ENCODE measurements at regions not wholly inside any gene's neighbourhood (a gene's known extent, or its start where the extent isn't known, plus 50 kb on each side); places are given as distances from the start of the nearest gene placed in this dataset.

DNA sequence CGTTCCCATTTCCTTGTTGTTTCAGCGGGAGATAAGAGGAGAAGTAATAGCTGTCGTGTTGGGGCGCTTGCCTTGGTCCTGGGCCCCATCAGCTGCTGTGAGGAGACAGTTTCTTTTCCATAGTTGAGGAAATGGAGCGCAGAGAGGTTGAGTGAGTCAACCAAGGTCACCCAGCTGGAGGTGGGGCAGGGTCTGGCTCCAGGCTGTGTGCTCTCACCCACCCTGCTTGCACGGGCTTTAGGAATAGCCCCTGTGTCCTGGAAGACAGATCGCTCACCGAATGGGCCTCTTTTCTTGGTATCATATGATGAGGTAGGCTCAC is 165.7 kb upstream of the RTL1 start:
- DNase-seq: no peak

DNA sequence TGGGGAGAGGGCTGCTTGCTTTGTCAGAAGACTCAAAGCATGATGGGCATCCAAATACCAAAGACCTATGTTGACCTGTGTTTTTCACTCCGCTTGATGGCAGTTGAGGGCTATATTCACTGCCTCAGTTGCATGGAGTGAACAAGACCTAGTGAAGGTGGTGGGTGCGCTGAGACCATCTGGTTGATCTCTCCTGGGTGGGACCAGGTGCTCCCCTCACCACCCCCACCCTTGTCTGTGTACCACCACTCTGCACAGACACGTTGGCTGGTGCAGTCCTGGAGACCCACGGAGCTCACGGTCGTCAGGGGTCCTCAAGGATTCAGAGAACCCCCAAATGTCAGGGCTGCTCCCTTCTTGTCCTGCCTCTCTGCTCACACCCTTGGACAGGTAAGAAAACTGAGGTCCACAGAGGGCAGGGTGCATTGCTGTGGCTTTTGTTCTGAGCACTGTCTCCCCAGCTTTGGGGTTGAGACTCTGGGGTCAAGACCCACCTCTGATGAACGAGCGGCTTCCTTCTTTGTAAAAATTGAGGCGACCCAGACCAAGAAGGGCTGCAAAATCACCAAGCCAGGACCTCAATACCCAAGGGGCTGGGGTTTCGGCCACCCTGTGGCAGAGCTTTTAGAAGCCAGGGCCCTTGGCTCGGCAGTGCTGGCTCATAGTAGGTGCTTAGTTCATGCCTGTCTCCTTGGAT is 166.3 kb upstream of the RTL1 start:
- no peak for DNase-seq

DNA sequence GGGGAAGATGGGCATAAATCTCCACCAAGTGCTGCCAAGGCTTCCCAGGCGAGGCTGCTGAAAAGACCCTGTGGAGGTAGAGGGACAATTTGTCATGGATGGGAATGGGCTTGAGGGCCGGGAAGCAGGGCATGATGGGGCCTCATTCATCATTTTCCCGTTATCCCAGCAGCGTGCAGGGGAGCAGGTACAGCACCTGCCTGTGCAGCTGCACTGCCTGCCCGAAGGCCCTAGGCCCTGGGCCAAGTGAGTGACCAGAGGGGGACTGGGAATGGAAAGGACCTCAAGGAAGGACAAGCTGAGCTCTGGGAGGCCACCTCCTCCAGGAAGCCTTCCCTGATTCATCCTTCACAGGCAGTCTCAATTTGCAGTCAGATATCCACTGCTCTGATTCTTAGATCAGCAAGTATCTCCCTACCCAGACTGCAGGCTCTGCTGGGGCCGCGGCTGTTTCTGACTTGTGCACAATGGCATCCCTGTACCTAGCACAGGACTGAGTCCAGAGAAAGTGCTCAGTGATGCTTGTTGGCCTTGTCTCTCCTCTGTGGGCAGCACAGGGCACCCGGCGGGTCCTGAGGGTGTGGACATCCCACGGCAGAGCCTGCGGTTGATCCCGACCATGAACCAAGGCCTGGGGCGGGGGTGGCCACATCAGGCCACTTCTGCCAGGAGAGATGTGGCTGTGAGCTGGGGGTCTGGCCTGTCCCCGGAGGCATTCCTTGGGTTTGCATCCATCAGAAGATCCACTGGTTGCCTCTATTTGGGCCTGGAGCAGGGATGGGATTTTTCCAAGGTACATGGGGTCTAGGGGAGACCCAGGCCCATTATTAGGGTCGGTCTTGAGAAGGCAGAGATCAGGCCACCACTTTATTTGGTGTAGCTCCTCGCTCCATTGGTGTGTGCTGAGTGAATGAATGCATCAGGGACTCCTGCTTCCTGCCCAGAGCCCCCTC is 167.3 kb upstream of the RTL1 start:
- DNase-seq: no peak

DNA sequence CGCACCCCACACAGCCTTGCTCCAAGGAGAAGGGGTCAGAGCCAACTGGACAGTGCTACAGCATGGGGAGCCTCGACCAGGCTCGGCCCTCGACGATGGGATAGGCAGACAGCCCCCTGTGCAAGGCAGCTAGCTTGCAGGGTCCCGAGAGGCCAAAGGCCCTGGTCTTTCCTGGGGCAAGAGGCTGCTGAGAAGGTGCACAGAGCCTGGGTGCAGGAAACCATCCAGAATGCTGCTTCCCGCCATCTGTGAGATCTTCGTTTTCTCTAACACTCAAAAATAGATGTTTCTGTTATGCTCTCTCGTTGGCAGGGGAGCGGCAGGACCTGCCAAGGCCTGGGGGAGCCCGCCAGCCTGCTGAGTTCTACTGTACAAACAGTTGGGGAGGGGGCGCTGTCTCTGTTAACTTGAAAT is 168.0 kb upstream of the RTL1 start:
- DNase-seq: no peak

DNA sequence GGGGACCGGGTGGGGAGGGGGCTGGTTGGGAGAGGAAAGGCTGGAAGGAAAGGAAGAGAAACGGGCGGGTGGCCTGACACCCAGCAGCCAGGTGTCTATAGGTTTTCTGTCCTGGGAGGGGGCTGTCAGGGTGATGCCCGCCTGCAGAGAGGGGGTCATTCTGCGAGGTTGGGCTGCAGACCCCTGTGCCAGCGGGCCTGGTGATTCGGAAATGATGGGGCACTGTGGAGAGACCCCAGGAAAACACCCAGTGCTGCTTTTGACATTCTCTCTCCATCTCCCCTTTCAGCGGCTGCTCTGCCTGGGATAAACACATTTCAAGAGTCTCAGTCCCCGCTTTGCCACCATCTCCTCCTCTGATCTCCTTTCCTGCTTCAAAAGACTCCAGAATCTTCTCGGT is 168.5 kb upstream of the RTL1 start:
- no peak for DNase-seq

DNA sequence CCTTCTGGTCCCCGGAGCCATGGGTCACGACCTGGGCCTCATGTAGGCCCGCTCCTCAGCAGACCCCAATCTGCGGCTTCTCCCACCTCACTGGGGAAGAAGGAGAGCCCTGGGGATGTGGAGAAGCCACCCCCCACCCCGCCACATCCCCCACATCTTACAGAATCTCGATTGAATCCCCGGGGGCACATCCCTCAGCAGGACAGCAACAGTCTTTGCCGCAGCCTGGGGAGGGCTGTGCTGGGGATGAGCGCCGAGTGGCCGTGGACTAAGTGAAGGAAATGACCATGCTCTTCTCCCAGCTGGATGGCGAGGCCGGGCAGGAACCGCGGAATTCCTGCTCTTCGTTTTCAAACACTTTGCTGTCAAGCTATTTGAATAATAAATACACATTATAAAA is 169.0 kb upstream of the RTL1 start:
- no peak for DNase-seq

DNA sequence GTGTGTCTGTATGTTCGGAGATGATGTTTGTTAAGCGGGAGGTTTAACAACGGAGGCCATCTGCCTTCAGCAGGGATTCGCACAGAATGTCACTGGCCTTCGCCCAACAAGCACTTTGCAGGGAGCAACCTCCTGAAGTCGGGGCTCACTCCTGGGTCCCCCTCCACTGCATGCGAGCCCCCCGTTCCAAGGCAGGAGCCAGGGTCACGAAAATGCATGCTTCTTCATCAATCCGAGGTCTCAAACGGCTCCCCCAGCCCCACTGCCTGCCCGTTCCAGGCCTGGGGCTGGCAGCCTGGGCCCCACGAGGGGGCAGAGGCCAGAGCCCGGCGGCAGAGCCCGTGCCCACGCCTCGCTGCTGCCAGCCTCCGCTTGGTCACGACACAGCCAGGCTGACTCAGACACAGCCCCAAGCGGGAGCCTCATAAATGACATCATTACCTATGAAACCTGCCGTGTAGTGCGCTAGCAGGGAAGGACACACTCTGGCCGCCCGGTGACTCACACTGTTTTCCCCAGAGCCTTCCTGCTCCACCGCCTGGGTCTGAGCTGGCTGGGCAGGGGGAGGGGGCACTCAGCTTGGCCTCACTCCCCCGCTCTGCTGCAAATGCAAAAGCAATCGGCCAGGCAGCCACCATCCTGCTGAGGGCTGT is 169.5 kb upstream of the RTL1 start:
- DNase-seq: no peak

DNA sequence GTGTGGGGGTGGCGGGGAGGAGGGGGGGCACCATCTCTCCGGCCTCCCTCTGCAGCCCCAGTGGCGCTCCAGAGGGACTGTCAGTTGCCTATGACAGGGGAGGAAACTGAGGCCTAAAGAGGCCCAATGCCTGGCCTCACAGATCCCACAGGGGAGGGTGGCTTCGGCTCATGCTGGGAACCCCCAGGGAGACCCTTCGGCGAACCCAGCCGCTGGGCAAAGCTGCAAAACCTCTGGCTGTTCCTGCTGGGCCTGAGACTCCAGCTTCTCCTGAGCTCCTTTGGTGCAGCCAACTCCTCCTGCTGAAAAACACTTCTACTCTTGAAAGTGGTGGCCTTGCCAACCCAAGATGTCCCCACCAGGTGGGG is 170.1 kb upstream of the RTL1 start:
- DNase-seq: no peak

DNA sequence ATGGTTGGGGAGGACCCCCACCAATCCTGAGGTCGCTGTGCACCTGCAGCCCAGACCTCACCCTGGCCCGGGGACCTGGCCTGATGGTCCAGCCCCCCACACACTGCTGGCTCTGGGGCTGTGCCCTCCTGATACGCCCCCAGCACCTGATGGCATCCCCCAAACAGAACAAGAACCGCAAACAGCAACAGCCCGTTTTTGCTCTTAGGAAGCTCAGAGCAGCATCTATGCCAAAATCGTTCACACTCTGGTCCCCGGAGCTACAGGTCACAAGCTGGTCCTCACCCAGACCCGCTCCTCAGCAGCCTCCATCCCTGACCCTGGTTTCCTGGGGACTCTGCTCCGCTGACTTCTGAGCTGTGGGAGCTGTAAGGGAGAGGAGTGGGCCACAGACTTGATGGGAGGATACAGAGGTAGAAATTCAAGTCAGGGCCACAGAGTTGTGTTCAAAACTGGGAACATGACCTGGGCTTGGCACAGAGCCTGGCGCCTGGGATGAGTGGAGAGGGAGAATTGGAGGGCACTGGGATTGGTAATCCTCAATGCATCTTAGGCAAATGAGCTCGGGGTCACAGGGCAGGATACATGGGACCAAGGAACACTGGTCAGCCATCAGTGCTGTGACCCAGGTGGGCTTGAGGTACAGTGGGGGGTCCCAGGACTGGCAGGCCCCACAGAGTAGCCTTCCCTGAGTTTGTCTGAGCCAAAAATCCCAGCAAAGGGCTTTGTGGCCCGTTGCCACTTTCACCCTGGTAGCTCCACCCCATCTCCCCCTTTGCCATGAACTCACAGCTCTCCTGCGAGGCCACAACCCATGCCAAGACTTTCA is 170.9 kb upstream of the RTL1 start:
- DNase-seq: no peak

DNA sequence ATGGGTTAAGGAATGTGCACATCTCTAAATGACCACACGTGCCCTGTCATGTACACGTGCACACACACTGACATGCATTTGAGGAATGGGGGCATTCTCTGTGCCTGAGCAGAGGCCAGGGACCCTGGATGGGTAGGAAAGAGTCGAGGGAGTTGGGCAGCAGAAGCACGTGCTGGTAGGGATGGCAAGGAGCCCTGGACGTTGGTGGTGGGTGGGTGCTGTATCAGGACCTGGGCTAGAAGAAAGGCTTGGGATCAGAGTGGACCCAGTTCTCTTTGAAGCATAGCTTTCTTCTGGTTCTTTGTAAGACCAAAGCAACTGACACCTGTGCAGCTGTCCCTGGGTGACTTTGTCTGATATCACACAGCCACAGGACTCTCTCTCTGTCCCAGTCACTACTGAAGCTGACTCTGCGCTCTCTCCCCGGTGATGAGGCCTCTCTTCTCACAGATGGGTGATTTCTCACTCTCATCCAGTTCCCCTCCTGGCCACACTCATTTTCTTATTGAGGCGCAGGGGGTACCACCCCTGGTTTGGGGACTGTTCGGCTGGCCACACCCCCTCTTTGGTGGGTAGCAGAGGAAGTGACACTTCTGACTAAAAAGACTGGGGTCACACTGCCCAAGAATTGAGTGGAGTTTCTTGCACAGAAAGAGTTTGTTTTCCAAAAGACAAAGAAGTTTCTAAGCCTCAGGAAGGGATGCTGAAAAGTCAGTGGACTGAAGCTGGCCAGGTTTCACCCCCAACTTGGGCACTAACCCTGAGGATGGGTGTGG is 171.7 kb upstream of the RTL1 start:
- DNase-seq: no peak

DNA sequence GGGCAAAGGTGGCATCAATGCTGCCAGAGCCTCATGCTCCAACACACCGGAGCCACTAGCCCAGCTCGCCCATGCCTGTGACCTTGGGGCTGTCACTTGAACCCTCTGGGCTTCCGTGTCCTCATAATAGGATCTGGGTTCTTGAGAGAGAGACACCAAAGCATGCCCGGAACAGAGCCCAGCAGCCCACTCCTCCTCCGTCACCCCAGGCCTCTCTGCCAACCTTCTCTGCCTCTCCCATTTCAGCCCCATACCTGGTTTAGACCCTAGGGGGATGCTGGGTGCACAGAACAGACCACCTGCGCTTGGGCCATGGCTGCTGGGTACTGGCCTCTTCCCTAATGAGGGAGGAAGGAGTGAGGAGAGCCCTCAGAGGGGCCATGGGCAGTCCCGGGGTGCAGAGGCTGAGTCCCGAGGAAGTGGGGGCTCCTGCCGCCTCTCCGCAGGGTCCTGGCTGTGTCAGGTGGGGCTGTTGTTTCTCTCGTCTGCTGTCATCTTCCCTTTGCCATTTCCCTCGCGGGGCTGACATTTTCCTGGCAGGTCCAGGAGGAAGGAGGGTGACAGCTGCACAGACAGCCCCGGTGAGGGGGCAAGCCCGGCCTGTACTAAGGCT is 172.4 kb upstream of the RTL1 start:
- DNase-seq: no peak

DNA sequence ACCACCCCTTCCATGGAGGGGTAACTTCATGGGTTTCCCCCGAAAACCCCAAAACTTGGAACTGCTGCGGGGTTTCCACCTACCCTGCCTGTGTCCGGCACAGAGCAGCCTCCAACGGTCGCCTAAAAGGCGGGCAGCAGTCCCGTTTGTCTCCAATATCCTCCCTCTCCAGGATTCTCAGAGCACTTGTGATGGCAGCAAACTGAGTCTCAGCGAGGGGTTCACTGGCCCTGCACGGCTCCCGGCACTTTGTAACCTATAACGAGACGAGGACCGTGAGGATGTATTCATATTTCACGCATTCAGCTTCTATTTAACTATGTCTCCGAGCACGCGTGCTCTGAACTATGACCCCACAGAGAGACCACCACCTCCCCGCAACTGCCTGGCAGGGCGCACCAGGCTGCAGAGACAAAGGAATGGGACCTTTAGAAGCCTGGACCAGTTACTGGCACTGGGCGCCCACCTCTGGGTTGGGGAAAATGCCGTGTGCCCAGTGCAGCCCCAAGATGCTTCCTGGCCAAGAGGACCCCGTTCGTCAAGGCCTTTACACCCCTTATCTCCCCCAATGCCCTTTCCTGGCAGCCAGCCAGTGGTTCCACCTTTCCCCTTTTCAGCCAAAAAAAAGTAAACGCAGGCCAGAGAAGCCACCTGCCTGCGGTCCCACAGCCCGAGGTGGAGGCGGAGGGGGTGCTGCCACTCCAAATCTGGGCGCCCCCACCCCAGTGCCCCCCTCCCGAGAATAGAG is 173.1 kb upstream of the RTL1 start:
- no peak for DNase-seq

DNA sequence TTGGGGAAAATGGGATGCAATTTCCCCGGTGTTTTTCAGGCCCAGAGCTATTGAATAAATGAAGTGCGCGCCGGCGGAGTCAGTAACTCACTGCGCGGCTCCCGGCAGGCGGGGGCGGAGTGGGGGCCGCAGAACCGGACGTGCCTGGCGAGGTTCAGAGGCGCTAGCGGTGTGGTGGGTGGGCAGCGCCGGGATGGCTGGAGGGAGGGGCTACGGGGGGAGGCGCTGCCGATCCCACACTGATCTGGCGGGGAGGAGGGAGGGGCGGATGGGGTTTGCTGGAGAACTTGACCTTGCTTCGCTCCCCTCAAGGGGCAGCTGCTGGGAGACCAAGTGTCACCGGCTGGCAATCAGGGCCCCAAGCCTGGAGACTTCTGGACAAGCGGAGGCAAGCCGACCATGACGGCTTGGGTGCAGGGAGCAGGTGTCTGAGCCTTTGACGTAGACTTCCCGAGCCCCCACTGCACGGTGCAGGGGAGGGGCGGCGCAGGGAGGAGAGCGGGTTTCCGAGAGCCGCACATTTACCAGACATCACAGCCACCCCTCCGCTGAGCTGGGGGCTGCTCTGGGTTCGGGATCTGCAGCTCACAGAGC is 174.1 kb upstream of the RTL1 start:
- no peak for DNase-seq

DNA sequence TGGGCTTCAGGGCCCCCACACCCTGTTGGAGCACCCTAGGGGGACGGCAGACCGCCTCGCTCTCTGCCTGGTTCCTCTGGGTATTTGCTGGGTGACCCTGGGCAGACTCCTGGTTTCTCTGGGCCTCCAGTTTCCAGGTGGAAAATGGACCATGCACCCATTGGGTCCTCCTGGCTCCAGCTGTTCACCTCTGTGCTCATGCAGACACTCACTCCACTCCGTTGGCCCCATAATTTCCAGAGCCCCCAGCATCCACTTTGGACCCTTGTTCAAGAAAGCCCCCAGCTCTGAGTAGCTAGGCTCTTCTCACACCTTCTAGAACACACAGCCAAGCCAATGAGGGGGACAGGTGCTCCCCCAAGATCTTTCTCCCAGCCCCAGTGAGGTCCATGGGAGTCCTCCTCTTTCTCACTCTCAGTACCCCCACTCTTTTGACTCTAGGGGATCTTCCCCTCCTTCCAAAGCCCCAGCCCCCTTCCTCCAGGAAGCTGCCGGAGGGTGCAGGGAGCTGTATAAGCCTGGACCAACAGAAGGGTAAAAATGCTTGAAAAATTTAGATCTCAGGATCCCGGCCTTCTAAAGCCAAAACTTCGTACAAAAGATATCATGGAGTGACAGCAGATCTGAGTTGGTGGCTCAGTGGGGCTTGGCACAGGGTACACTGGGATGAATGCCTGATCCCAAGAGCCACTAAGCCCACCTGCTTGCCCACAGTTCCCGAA is 174.8 kb upstream of the RTL1 start:
- no peak for DNase-seq

DNA sequence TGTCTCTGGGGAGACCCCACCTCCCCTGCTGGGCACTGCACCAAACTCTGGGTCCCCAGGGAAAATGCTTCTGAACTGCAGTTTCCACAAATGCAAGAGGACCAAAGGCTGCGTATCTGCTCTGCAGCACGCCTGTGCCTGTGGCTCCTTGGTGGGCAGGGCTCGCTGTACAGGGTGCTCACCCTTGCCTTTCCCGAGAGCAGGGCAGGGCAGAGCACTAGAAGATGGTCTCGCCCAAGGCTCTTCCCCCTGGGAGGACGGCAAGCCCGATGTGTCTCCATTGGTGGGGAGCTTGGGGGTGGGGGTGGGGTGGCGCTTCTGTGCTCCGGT is 175.3 kb upstream of the RTL1 start:
- no peak for DNase-seq

DNA sequence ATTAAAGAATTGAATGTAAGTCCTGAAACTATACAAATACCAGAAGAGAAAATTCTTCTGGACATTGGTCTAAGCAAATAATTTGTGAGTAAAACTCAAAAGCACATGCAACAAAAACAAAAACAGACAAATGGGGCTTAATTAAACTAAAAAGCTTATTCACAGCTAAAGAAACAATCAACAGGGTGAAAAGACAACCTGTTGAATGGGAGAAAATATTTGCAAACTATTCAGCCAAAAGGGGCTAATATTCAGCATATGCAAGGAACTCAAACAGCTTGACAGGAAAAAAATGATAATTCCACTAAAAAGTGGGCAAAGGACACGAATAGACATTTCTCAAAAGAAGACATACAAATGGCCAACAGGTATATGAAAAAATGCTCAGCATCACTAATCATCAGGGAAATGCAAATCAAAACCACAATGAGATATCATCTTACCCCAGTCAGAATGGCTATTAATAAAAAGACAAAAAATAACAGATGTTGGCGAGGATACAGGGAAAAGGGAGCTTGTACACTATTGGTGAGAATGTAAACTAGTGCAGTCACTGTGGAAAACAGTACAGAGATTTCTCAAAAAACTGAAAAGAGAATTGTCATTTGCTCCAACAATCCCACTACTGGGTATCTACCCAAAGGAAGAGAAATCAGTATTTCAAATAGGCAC is 177.5 kb upstream of the RTL1 start:
- no peak for DNase-seq

DNA sequence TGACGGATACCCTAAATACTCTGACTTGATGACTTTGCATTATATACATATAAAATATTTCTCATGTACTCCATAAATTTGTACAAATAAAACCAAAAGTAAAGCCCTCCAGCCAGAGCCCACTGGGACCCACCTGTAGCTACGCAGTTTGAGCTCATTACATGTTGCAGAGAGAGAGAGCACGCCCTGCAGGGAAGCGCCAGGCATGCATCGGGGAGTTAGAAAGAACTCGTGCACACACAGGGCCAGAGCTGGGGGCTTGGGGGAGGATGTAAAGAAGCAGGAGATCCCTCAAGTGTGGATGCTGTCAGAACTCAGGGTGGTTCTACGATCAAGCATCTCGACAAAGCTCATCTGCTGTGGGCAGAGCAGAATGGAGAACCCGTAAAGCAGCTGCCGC is 178.5 kb upstream of the RTL1 start:
- DNase-seq: no peak

DNA sequence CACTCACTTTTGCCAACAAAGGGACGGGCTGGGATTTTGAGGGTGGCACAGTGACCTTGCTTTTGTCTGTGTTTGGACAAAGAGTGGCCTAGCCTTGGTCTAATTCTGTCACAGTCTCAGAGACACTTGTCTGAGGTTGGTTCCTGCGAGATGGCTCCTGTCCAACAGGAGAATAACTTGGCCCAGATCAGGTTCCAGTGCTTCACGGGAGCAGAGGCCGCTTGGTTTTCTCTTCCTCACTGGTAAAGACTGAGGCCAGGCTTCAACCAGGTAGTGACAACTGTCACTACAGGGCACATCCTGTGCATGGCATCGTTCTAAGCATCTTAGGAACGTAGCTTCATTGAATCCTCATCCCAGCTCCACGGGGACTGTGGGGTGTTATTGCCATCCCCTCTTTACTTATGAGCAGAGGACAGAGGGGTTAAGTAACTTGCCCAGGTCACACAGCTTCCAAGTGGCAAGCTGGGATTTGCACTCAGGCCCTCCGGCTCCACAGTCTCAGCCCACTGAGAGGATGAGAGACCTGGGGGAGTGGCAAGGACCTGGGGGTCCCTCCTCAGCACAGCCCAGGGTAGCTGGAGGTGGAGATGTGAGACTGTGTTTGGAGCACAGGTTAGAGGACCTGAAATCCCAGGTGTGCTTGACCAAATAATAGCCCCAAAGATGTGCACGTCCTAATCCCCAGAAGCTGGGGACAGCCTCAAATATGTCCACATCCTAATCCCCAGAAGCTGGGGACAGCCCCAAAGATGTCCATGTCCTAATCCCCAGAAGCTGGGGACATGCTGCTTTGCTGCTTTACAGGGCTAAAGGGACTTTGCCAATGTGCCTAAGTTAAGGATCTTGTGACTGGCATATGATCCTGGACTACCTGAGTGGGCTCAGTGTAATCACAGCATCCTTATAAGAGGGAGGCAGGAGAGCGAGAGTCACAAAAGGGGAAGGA is 179.2 kb upstream of the RTL1 start:
- DNase-seq: no peak

Data from stimulated activated CD4-positive, alpha-beta T cell treated with anti-CD3 and anti-CD28 coated beads, Interleukin-4, amount 100 ng/mL, for 4 hours (primary cell).